ENCODE measurements at regions not wholly inside any gene's neighbourhood (a gene's known extent, or its start where the extent isn't known, plus 50 kb on each side); places are given as distances from the start of the nearest gene placed in this dataset.

DNA sequence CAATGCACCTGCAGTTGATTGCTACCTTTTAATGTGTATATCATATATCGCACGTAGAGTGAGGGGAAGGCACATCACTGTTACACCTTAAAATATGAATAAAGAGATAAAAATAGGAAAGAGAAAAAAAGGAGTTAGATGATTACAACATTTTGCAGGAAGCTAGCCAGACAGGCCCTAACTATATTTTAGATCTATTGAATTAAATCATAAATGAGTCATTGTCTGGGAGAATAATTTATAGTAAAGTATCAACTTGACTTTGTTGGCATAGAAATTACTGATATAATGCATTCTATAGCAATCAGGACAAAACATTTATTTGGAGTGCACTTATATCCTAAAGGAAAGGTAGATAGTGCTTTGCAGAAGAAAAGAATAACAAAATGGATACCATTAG, 384.9 kb upstream of the NXPH2 start:
- Histone ChIP-seq H3K9me2 (no peaks in the 10 kb centered on the region), H3K4me2 (no peak overlapping the region), H3K27me3 (ENCODE audit: insufficient read depth) (no peaks in the 10 kb centered on the region), H3K9ac (no peak overlapping the region), H3K4me3 (ENCODE audit: low read depth in 2 of 2, low read length in 1 of 2) (no peak overlapping the region), H3K9me3 (no peaks in the 10 kb centered on the region), H2AFZ (ENCODE audit: low read depth) (no peak overlapping the region), H3K4me1 (ENCODE audit: control insufficient read depth in 1 of 2, insufficient read depth in 2 of 2, low read depth in 1 of 2, low read length in 1 of 2) (no peaks in the 10 kb centered on the region; a peak in 2 of 4 replicates), H3K27ac (ENCODE audit: low read depth in 2 of 2, low read length in 1 of 2) (no peak overlapping the region; a peak in 1 of 4 replicates), H3K79me2 (ENCODE audit: insufficient read depth) (no peaks in the 10 kb centered on the region), H3K36me3 (replicated peaks in 1 of 2; ENCODE audit: control insufficient read depth in 1 of 2, insufficient read depth in 2 of 2, low read length in 1 of 2) (no peaks in the 10 kb centered on the region), H4K20me1 (ENCODE audit: insufficient read depth) (no peaks in the 10 kb centered on the region), H3F3A (replicated peaks; ENCODE audit: insufficient read depth) (no peaks in the 10 kb centered on the region)
- TF ChIP-seq MAX (IDR thresholded peaks at IDR 0.05; ENCODE audit: low read depth): no peak
- TF ChIP-seq GABPA (IDR thresholded peaks at IDR 0.05; ENCODE audit: low read depth): no peak
- TF ChIP-seq, protein P1, sequence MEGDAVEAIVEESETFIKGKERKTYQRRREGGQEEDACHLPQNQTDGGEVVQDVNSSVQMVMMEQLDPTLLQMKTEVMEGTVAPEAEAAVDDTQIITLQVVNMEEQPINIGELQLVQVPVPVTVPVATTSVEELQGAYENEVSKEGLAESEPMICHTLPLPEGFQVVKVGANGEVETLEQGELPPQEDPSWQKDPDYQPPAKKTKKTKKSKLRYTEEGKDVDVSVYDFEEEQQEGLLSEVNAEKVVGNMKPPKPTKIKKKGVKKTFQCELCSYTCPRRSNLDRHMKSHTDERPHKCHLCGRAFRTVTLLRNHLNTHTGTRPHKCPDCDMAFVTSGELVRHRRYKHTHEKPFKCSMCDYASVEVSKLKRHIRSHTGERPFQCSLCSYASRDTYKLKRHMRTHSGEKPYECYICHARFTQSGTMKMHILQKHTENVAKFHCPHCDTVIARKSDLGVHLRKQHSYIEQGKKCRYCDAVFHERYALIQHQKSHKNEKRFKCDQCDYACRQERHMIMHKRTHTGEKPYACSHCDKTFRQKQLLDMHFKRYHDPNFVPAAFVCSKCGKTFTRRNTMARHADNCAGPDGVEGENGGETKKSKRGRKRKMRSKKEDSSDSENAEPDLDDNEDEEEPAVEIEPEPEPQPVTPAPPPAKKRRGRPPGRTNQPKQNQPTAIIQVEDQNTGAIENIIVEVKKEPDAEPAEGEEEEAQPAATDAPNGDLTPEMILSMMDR (IDR thresholded peaks at IDR 0.05): no peak
- TF ChIP-seq SIN3A (IDR thresholded peaks at IDR 0.05; ENCODE audit: borderline replicate concordance, low read depth, low read length): no peak
- no peak for TF ChIP-seq MEF2A (IDR thresholded peaks at IDR 0.05; ENCODE audit: borderline replicate concordance, low read depth)
- TF ChIP-seq, protein P2, sequence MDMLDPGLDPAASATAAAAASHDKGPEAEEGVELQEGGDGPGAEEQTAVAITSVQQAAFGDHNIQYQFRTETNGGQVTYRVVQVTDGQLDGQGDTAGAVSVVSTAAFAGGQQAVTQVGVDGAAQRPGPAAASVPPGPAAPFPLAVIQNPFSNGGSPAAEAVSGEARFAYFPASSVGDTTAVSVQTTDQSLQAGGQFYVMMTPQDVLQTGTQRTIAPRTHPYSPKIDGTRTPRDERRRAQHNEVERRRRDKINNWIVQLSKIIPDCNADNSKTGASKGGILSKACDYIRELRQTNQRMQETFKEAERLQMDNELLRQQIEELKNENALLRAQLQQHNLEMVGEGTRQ (IDR thresholded peaks at IDR 0.05; ENCODE audit: borderline replicate concordance, low read depth, low read length): no peak
- TF ChIP-seq EZH2phosphoT487 (IDR thresholded peaks at IDR 0.05; ENCODE audit: borderline replicate concordance, low read depth): no peak
- no peak for TF ChIP-seq YY1 (IDR thresholded peaks at IDR 0.05; ENCODE audit: low read depth)
- no peak for TF ChIP-seq FOXM1 (IDR thresholded peaks at IDR 0.05; ENCODE audit: low read depth)
- no peak for TF ChIP-seq ZBTB33 (IDR thresholded peaks at IDR 0.05; ENCODE audit: borderline replicate concordance, low read depth)
- TF ChIP-seq POLR2AphosphoS5 (IDR thresholded peaks at IDR 0.05; ENCODE audit: low read depth, low read length): no peak
- no peak for TF ChIP-seq FOSL2 (IDR thresholded peaks at IDR 0.05; ENCODE audit: borderline replicate concordance, low read depth)
- no peak for TF ChIP-seq TAF1 (IDR thresholded peaks at IDR 0.05; ENCODE audit: borderline replicate concordance, low read depth, low read length)
- no peak for TF ChIP-seq PBX3 (IDR thresholded peaks at IDR 0.05)
- CTCF ChIA-PET: no interaction called here
- POLR2A ChIA-PET: no interaction called here
- WGBS (ENCODE audit: low lambda C conversion rate): 78% methylated on average over 2 of the region's 2 CpGs
- DNase-seq: no peak

All from SK-N-SH (cell line).